Epithelial cell of prostate (primary cell): ENCODE measurements at regions not wholly inside any gene's neighbourhood (a gene's known extent, or its start where the extent isn't known, plus 50 kb on each side); places are given as distances from the start of the nearest gene placed in this dataset.
"Not testable (repeated sequence)": the region's sequence is repeated elsewhere in the genome, so short reads cannot be mapped to it uniquely, and the experiment has no call there.

Experiments used
- DNase-seq: peaks from one replicate; pipeline ENCODE4 v3.0.0-alpha.2; 2011; ENCODE audit warnings: low read depth, low spot score
- H3K27ac ChIP-seq: fragments of 450-650 bp; 2 replicates; pipeline ENCODE4 v1.5.1; 2017; ENCODE audit warnings: mild to moderate bottlenecking

DNA sequence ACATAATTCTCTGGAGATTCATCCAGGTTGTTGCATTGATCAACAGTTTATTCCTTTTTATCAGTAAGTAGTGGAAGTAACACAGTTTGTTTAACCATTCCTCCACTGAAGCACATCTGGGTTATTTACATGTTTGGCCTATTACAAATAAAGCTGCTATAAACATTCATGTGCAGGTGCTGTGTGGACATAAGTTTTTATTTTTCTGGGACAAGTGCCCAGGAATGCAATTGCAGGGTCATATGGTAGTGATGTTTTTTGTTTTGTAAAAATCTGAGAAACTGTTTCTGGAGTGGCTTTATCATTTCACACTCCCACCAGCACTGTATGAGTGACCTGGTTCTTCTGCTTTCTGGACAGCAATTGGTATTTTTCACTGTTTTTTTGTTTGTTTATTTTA lies 505.4 kb downstream of the CCER1 start:
- no peak overlapping the region for H3K27ac ChIP-seq
- DNase-seq = no peak

DNA sequence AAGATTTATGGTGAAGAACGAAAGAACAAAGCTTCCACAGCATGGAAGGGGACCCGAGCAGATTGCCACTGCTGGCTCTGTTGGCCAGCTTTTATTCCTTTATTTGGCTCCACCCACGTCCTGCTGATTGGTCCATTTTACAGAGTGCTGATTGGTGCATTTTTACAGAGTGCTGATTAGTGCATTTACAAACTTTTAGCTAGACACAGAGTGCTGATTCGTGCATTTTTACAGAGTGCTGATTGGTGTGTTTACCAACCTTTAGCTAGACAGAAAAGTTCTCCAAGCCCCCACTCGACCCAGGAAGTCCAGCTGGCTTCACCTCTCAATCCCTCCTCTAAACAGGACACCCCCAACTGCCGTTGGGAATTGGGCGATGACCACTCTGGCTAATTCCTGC lies 511.5 kb downstream of the CCER1 start:
- not testable (repeated sequence) for DNase-seq, H3K27ac ChIP-seq

DNA sequence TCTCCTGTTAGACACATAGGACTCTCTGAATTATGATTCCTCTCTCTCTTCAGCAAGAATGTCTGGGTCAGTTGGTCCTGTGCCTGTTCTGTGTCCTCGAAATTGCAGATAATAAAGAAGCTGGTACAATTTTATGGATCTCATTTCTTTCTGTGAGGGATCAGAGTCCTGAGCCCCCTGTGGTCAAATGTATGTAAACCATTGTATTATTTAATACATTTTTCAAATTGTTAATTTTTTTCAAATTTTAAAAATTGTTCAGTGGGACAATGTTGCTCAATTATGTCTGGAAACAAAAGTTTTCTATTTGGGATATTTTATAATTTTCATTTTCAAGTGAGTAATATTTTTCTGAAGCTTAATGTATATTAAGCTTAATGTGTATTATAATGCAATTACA lies 513.5 kb downstream of the CCER1 start:
- no peak overlapping the region for H3K27ac ChIP-seq
- no peak for DNase-seq

DNA sequence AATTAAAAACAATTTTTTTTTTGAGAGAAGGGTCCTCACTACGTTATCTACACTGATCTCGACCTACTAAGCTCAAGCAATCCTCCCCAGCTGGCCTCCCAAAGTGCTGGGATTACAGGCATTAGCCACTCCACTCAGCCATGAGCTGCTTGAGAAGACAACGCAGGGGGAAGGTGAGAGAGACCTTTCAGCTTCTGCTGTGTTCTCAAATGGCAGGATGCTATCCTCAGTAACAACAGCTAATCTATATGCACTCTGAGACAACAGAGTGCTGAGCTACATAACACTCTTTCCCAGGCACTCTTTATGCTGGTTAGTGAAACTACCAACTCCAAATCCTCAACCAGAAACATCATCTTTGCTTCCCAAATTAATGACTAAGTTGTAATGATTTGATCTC lies 526.1 kb downstream of the CCER1 start:
- no peak for DNase-seq
- no peak overlapping the region for H3K27ac ChIP-seq

DNA sequence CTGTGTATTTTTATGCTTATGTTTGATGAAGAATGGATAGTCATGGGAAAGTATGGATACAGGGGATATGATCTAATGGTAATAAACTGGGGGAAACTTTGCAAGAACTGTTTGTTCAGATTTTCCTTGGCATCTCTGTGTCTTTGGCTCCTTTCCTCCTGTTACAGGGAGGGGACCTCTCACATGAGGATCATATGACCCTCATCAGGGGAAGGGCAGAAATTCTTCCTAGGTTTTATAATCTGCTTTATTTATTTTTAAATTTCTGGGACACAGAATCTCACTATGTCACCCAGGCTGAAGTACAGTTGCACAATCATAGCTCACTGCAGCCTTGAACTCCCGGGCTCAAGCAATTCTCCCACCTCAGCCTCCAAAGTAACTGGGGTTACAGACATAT lies 526.5 kb downstream of the CCER1 start:
- H3K27ac ChIP-seq = no peak overlapping the region
- no peak for DNase-seq

DNA sequence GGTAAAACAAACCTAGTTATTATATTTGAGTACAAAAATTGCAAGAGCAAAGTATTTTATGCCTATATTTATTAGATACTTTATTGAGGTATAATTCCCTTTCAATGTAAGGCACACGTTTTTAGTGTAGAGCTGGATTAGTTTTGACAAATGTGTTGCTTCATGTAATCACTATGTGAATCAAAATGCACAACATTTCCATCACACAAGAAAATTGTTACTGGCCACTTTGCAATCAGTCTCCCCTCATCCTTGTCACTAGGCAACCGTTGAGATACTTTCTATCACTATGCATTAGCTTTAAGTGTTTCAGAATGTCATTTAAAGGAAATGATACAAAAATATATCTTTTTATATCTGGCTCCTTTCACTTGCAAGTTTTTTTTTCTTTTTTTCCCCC lies 531.0 kb downstream of the CCER1 start:
- H3K27ac ChIP-seq = no peak overlapping the region
- no peak for DNase-seq

DNA sequence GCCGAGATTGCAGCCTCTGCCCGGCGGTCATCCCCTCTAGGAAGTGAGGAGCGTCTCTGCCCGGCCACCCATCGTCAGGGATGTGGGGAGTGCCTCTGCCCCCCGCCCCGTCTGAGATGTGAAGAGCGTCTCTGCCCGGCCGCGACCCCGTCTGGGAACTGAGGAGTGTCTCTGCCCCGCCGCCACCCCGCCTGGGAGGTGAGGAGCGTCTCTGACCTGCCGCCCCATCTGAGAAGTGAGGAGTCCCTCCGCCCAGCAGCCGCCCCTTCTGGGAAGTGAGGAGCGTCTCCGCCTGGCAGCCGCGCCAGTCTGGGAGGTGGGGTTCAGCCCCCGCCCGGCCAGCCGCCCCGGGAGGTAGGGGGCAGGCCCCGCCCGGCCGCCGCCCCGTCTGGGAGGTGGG lies 544.0 kb downstream of the CCER1 start:
- DNase-seq = no peak
- no peak overlapping the region for H3K27ac ChIP-seq

DNA sequence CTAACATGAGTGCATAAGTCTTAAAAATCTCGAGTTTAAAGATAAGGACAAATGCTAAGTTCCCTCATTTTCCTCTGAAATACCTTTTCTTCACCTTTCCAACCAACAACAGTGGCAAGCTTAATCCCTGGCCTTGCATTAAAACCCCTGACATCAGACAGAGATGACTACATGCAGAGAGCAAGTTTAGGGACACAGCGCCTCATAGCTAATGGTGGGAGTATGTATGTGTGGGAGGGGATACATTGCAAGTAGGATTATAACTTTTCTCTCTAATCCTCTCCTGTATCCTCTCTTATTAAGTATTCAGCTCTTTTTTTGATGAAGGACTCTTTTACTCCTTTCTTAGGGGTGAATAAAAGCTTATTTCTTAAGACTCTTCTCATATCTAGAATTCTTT lies 547.1 kb downstream of the CCER1 start:
- no peak for DNase-seq
- H3K27ac ChIP-seq = no peak overlapping the region

DNA sequence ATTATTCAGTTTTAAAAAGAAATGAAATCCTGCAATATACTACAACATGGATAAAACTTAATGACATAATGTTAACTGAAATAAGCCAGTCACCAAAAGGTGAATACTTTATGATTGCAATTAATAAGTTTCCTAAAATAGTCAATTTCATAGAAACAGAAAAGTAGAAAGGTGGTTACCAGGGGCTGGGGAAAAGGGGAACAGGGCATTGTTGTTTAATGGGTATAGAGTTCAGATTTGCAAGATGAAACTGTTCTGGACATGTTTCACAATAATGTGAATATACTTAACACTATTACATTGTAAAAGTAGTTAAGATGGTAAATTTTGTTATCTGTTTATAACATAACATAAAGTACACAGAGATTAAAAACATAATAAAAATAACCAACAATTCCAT lies 550.9 kb downstream of the CCER1 start:
- no peak overlapping the region for H3K27ac ChIP-seq
- DNase-seq = no peak

DNA sequence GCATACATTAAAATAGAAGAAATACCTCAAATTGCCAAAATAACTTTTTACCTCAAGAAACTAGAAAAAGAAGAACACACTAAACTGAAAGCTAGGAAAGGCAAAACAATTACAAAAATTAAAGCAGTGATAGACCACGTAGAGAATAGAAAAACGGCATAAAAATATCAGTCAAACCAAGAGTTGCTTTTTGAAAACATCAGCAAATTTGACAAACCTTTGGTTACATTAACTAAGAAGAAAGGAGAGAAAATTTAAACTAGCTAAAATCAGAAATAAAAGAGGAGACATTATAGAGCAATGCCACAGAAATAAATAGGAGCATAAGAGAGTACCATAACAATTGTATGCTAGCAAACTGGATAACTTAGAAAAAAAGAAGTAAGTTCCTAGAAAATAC lies 553.8 kb downstream of the CCER1 start:
- no peak for DNase-seq

DNA sequence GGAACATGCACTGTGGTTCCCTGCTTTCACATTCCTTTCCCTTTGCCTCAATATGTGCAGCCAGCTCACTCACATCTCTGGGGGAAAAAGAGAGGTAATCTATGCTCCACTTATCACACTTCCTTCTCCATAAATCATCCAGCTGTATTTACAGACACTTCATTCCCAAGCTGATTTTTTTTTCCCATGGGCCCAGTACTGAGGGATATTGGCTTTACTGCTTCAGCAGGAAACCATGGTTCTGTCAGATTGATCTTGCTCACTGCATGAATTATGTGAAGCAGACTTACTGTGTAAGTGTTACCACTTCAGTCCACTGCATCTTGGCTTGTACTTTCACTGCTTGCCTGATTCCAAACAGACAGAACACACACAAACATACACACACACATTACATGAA lies 555.6 kb downstream of the CCER1 start:
- no peak for DNase-seq
- H3K27ac ChIP-seq = no peak overlapping the region

More for the DNA sequence above, 553.8 kb downstream of the CCER1 start:
- H3K27ac ChIP-seq = no peak overlapping the region

DNA sequence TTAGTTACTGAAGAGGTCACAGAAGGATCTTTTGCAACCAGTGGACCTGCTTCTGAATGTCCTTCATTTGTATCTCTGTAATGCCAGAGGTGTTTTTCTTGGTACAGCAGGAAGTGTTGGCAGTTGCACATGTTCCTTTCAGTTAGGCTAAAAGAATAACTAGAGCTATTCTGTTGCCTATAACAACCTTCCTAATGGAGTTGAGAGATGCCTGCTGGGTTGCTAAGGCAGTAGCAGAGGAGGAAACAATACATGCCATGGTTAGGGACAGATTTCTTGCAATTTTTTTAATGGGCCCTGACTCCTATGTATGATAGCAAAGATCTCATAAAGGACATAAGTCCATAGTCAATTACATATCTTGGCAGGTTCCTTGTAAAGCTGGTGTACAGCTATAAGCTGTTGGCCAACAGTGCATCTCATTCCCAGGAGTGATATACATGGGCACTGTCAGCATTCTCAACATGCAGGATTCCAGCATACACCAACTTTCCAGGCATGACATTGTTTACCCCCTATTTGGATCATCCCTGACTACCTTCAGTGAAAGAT lies 556.6 kb downstream of the CCER1 start:
- H3K27ac ChIP-seq = no peak overlapping the region
- no peak for DNase-seq

DNA sequence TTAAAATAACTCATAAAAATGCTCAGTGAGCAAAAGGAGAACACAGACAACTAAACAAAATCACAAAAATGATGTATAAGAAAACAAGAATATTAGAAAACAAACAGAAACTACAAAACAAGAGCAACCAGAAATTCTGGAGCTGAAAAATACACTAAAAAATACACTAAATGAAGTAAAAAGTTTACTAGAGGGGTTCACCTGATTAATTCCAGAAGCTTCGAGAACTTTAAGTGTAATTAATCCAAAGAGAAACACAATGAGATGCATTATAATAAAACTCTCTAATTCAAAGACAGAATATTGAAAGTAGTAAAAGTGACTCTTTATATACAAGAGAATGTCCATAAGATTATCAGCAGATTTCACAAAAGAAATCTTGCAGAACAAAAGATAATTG lies 558.4 kb downstream of the CCER1 start:
- H3K27ac ChIP-seq = no peak overlapping the region
- no peak for DNase-seq

DNA sequence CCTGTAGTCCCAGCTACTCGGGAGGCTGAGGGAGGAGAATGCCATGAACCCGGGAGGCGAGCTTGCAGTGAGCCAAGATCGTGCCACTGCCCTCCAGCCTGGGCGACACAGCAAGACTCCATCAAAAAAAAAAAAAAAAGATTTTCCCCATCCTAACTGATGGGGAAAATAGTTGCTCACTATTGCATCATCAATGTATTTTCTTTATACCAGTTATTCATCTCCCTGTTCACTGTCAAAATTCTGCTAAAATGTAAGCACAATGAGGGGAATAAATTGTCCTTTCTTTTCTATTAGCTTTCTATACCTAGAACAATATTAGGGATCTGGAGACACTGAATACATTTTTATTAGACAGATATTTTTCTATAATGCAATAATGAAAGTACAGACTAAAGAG lies 561.3 kb downstream of the CCER1 start:
- no peak for DNase-seq
- no peak overlapping the region for H3K27ac ChIP-seq

DNA sequence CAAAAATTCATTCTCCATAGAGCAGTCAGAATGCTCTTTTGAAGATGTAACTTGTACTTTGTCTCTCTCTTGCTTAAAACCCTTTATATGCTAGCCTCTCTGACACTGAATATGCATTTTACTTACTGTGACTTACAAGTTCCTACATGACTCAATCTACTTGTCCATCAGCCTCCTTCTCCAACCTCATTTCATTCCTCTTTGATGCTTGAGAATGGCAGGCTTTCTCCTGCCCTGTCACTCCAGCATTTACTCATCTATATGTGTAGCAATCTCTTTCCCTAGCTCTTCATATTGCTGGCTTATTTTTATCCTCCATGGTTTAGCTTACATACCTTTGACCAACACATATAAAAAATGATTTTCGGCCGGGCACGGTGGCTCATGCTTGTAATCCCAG lies 561.9 kb downstream of the CCER1 start:
- no peak for DNase-seq
- H3K27ac ChIP-seq = no peak overlapping the region

DNA sequence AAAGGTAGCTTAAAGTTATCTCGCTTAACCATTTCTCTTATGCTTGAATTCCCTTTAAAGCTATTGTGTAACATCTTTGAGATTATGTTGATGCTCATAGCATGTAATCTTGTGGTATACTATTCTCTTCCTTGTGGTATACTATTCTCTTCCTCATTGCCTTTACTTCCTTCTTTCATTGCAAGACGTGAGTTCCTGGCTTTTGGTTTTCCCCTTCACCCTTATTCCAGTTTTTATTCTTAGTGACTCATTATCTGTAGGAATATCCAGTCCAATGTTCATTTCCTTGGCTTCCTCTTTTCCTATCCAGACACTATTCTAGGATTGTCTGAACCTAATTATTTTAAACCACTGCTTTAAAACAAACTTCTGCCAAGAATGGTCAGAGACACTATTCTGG lies 564.0 kb downstream of the CCER1 start:
- no peak for DNase-seq
- no peak overlapping the region for H3K27ac ChIP-seq

DNA sequence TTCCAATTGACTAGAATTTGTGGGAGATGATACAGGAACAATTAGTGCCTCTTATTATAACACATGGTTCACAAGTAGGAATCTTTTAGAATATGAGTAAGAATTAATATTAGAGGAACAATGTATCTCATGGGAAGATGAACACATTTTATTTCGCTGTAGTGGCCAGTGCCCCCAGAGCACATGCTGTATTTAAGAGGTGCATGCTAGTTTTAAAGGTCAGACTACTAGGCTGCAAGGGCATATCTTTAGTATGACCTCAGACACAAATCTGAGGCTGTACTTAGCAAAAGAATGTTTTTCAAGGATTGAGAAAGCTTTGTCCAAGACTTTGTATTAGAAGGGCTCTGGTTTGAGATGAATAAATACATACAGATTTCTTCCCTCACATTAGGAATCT lies 586.9 kb downstream of the CCER1 start:
- no peak overlapping the region for H3K27ac ChIP-seq
- no peak for DNase-seq

DNA sequence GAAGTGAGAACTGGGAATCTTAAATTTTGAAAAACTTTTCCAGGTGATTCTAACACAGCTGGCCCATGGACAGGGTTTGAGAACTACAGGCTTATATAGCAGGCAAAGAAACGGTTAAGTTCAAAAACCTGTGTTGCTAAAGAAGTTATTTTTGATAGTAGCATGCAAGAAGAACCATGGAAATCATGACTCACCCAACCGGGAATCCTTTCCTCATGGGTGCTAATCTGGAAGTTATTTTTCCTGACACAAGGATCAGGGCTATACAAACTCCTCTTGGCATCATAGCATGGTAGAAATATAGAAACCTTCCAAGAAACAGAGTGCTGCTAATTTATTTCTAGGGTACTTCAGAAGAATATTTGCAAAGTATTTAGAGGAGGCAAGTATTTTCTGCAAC lies 588.7 kb downstream of the CCER1 start:
- no peak for DNase-seq
- no peak overlapping the region for H3K27ac ChIP-seq

DNA sequence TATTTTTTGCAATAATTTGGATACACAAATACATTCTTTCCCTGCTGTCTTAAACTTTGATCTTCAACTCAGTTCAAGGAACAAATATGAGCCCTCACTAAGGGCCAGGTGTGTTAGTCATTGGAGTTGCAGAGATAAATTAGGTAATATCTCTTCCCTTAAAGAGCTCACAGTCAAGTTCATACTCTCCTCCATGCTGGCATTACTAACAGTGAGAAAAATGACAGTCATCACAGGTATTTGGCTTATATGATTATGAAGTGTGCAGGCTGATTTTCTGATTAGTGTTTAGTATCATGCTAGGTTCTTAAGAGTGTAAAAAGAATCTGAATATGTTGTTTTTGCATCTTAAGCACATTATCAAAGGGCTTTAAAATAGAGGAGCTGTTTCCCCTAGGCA lies 594.7 kb downstream of the CCER1 start:
- peak; percentile 29 for DNase-seq
- H3K27ac ChIP-seq = peak overlapping the region; percentile 22

DNA sequence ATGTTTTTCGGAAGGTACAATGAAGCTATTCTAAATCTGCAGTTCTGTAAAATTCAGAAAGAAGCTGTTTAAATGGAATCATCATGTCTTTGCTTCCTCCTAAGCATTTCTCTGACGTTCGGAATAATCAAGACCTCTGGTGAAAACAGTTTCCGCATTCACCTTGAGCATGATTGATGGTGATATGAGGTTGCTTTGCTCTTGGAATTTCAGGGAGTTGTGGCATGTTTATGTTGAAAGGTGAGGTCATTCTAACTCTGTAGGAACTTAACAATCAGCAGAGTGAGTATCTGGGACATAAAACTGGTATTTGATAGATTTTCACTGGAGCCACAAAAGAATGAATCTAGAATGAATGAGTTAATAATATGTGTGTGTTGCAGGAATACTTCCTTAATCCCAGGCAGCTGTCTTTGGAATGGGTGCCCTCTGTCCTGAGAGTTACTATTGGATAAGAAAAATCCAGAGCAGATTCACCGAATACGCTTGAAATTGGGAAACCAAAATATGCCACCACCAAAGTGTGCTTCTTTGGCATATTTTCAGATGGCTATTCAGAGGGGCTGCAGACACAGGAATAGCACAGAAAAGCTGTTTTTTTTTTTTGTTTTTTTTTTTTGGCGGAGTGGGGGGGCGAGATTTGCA lies 599.1 kb downstream of the CCER1 start:
- no peak for DNase-seq
- H3K27ac ChIP-seq = peak overlapping the region; percentile 28

DNA sequence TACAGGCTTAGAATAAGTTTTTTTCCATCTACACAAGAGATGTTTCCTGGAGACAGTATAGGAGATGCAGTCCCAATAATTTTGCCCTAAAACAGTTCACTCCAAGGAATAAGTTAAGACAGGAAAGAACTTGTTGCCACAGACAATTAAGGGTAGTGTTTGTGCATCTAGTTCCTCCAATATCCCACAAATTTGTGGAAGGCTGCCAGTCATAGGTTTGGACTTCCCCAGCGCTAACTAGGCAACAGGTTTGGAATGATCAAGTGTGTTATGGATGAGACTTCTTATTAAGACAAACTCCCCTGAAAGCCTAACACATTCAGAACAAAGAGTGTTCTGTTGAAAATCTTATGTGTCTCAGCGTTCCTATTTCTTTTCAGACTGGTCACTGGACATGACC lies 611.0 kb downstream of the CCER1 start:
- no peak overlapping the region for H3K27ac ChIP-seq
- no peak for DNase-seq

DNA sequence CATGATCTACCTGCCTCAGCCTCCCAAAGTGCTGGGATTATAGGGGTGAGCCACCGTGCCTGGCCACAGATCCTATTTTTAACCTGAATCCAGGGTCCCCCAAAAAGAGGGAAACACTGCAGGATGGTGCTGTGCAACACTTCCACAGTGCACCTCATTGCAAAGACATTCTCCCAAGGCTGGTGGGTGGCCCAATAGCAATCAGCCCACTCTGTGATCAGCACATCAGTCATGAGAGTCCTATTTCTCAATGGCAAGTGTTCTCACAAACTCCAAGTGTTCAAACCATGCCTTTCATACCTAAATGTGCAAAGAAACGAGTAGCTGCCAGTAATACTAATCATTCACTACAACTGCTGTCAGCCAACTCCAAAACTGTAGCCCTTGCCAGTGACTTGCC lies 612.9 kb downstream of the CCER1 start:
- H3K27ac ChIP-seq = no peak overlapping the region
- no peak for DNase-seq

DNA sequence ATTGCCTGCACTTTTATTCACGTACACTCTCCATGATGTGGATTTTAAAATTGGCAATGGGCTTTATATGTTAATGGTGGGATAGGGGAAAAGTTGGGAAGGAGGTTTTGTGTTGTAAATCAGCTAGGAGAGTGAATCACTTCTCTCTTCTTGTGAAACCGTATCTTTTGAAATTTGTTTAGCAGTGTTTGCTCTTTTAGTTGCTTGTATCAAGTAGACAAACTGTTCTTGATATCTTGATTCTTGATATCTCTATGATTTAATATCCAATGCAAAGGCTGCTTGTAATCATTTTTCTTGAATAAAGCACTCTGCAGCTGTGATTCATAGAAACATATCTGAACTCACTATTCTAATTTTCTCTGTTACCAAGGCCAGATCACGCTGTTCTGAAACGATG lies 615.1 kb downstream of the CCER1 start:
- DNase-seq = no peak
- no peak overlapping the region for H3K27ac ChIP-seq
